Liver (tissue), 8 donors: ENCODE measurements at regions not wholly inside any gene's neighbourhood (a gene's known extent, or its start where the extent isn't known, plus 50 kb on each side); places are given as distances from the start of the nearest gene placed in this dataset.

Experiments used
- DNase-seq: peaks from one replicate; pipeline ENCODE4 v3.0.0-alpha.2; 2017; ENCODE audit warnings: low spot score
- H3K27ac ChIP-seq, 2 donors: one replicate each; pipeline ENCODE4 v1.7.0; 2013; ENCODE audit warnings: inconsistent platforms in 2 of 2, low read length in 2 of 2, control low read depth in 1 of 2, low read depth in 1 of 2, mild to moderate bottlenecking in 1 of 2
- H3K27me3 ChIP-seq, 4 donors: one replicate each; pipeline versions ENCODE4 v1.6.1 to v1.7.0; 2013; ENCODE audit warnings: low read length in 3 of 4, inconsistent platforms in 1 of 4, mild to moderate bottlenecking in 1 of 4, moderate library complexity in 1 of 4; ENCODE audit not compliant: control insufficient read depth in 4 of 4, insufficient read depth in 4 of 4
- H3K36me3 ChIP-seq, 4 donors: one replicate each; pipeline versions ENCODE4 v1.6.1 to v1.7.0; 2013; ENCODE audit warnings: low read length in 3 of 4, mild to moderate bottlenecking in 3 of 4, low read depth in 1 of 4, moderate library complexity in 1 of 4; ENCODE audit not compliant: control insufficient read depth in 4 of 4, insufficient read depth in 3 of 4
- H3K4me1 ChIP-seq, 4 donors: one replicate each; pipeline versions ENCODE4 v1.6.1 to v1.7.0; 2013; ENCODE audit warnings: low read length in 3 of 4, mild to moderate bottlenecking in 3 of 4, moderate library complexity in 1 of 4; ENCODE audit not compliant: control insufficient read depth in 4 of 4, insufficient read depth in 4 of 4
- H3K4me3 ChIP-seq, 3 donors: one replicate each; pipeline versions ENCODE4 v1.6.1 to v1.7.0; 2013; ENCODE audit warnings: low read length in 3 of 3, control low read depth in 1 of 3, low read depth in 1 of 3, mild to moderate bottlenecking in 1 of 3
- H3K9ac ChIP-seq, 2 donors: one replicate each; pipeline ENCODE4 v1.7.0; 2013; ENCODE audit warnings: low read length in 2 of 2, mild to moderate bottlenecking in 2 of 2, moderate library complexity in 2 of 2, control low read depth in 1 of 2, low read depth in 1 of 2
- H3K9me3 ChIP-seq, 4 donors: one replicate each; pipeline versions ENCODE4 v1.6.1 to v1.7.0; 2013; ENCODE audit warnings: low read length in 3 of 4; ENCODE audit not compliant: control insufficient read depth in 4 of 4
- EGR1 ChIP-seq, 2 donors: IDR thresholded peaks; 2 replicates each; pipeline ENCODE4 v1.6.1; 2016 to 2018; ENCODE audit warnings: antibody characterized with exemption in 2 of 2, low read depth in 2 of 2
- FOXA1 ChIP-seq: IDR thresholded peaks from 2 replicates; pipeline ENCODE4 v1.6.1; 2016; ENCODE audit warnings: antibody characterized with exemption
- FOXA2 ChIP-seq: IDR thresholded peaks from 2 replicates; pipeline ENCODE4 v1.6.1; 2016; ENCODE audit warnings: antibody characterized with exemption
- GABPA ChIP-seq, 2 donors: IDR thresholded peaks in 1 of 2; conservative IDR thresholded peaks in 1 of 2; 2 replicates each; pipeline ENCODE4 v1.6.1; 2016; ENCODE audit warnings: antibody characterized with exemption in 2 of 2, mild to moderate bottlenecking in 1 of 2, moderate library complexity in 1 of 2
- HNF4A ChIP-seq, 2 donors: conservative IDR thresholded peaks; 2 replicates each; pipeline ENCODE4 v1.6.1; 2016; ENCODE audit warnings: antibody characterized with exemption in 2 of 2, mild to moderate bottlenecking in 2 of 2
- HNF4G ChIP-seq: IDR thresholded peaks from 2 replicates; pipeline ENCODE4 v1.6.1; 2016; ENCODE audit warnings: antibody characterized with exemption
- JUND ChIP-seq, 2 donors: IDR thresholded peaks; 2 replicates each; pipeline ENCODE4 v1.6.1; 2016; ENCODE audit warnings: antibody characterized with exemption in 2 of 2
- NR2F2 ChIP-seq: IDR thresholded peaks from 2 replicates; pipeline ENCODE4 v1.6.1; 2016; ENCODE audit warnings: antibody characterized with exemption
- RAD21 ChIP-seq, 2 donors: IDR thresholded peaks; 2 replicates each; pipeline ENCODE4 v1.6.1; 2016; ENCODE audit warnings: antibody characterized with exemption in 2 of 2, mild to moderate bottlenecking in 2 of 2
- REST ChIP-seq: IDR thresholded peaks from 2 replicates; pipeline ENCODE4 v1.6.1; 2016; ENCODE audit warnings: antibody characterized with exemption, mild to moderate bottlenecking
- RXRA ChIP-seq, 2 donors: IDR thresholded peaks; 2 replicates each; pipeline ENCODE4 v1.6.1; 2017 to 2018; ENCODE audit warnings: antibody characterized with exemption in 2 of 2, mild to moderate bottlenecking in 1 of 2
- SP1 ChIP-seq: IDR thresholded peaks from 2 replicates; pipeline ENCODE4 v1.6.1; 2018; ENCODE audit warnings: antibody characterized with exemption, mild to moderate bottlenecking
- TAF1 ChIP-seq: conservative IDR thresholded peaks from 2 replicates; pipeline ENCODE4 v1.6.1; 2016; ENCODE audit warnings: antibody characterized with exemption, mild to moderate bottlenecking
- YY1 ChIP-seq: IDR thresholded peaks from 2 replicates; pipeline ENCODE4 v1.6.1; 2016; ENCODE audit warnings: antibody characterized with exemption, mild to moderate bottlenecking
- ZBTB33 ChIP-seq: IDR thresholded peaks from 2 replicates; pipeline ENCODE4 v1.6.1; 2016; ENCODE audit warnings: antibody characterized with exemption
- WGBS: extraction: QIAGEN DNeasy Blood & Tissue Kit; methylation state at CpG from one replicate; pipeline ENCODE4 v1.1.7; 2013; 5-methylcytosine and 5-hydroxymethylcytosine counted together
- TF ChIP-seq, protein P1 (sequence below): IDR thresholded peaks from 2 replicates; pipeline ENCODE4 v1.6.1; 2016; ENCODE audit warnings: antibody characterized with exemption
- TF ChIP-seq, protein P2 (sequence below): fragments of 150-350 bp; IDR thresholded peaks from 2 replicates; pipeline ENCODE4 v1.5.1; 2017; ENCODE audit warnings: improper control_type of control experiment, low read depth, low read length; ENCODE audit not compliant: missing input control
- TF ChIP-seq, protein P3 (sequence below): IDR thresholded peaks from 2 replicates; pipeline ENCODE4 v1.6.1; 2016; ENCODE audit warnings: antibody characterized with exemption
- donor health status: healthy.
- donor health status: healthy.
- donor health status: healthy.
- donor health status: healthy.
- donor health status: healthy.

DNA sequence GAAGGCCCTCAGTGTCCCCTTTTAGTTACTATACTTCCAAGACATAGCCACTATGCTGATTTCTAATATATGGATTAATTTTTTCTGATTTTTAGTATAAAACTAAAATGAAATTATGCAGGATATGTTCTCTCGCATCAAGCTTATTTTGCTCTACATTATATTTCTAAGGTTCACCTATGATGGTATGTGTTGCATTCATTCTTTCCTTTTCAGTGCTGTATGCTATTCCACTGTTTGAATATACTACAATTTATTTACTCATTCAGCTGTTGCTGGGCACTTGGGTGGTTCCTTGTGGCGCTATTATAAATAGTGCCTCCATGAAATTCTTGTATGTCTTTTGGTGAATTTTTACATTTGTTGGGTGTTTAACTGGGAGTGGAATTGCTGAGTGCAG, 230.3 kb downstream of the ATG4C start:
- no peak for DNase-seq
- H3K4me1 ChIP-seq = peaks cover 0 to 15% (median 8%) of the 10 kb centered on the region in 4 donors
- no peak for TF ChIP-seq RAD21 (IDR thresholded peaks at IDR 0.05)
- no peak for TF ChIP-seq TAF1
- TF ChIP-seq HNF4A (conservative IDR thresholded peaks at IDR 0.05) = no peak
- no peak for TF ChIP-seq ZBTB33
- TF ChIP-seq, protein P1, sequence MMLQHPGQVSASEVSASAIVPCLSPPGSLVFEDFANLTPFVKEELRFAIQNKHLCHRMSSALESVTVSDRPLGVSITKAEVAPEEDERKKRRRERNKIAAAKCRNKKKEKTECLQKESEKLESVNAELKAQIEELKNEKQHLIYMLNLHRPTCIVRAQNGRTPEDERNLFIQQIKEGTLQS = no peak
- TF ChIP-seq YY1 = no peak
- TF ChIP-seq SP1 = no peak
- TF ChIP-seq, protein P2, sequence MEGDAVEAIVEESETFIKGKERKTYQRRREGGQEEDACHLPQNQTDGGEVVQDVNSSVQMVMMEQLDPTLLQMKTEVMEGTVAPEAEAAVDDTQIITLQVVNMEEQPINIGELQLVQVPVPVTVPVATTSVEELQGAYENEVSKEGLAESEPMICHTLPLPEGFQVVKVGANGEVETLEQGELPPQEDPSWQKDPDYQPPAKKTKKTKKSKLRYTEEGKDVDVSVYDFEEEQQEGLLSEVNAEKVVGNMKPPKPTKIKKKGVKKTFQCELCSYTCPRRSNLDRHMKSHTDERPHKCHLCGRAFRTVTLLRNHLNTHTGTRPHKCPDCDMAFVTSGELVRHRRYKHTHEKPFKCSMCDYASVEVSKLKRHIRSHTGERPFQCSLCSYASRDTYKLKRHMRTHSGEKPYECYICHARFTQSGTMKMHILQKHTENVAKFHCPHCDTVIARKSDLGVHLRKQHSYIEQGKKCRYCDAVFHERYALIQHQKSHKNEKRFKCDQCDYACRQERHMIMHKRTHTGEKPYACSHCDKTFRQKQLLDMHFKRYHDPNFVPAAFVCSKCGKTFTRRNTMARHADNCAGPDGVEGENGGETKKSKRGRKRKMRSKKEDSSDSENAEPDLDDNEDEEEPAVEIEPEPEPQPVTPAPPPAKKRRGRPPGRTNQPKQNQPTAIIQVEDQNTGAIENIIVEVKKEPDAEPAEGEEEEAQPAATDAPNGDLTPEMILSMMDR = no peak
- no peak for TF ChIP-seq EGR1 (IDR thresholded peaks at IDR 0.05; ENCODE audit: low read depth in 2 of 2)
- TF ChIP-seq, protein P3, sequence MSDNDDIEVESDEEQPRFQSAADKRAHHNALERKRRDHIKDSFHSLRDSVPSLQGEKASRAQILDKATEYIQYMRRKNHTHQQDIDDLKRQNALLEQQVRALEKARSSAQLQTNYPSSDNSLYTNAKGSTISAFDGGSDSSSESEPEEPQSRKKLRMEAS = no peak
- no peak for TF ChIP-seq FOXA1
- TF ChIP-seq GABPA (IDR thresholded peaks at IDR 0.05 in 1 of 2, conservative IDR thresholded peaks at IDR 0.05 in 1 of 2) = no peak
- TF ChIP-seq FOXA2 = no peak
- no peak for TF ChIP-seq REST
- TF ChIP-seq RXRA (IDR thresholded peaks at IDR 0.05) = no peak
- no peak for TF ChIP-seq HNF4G
- no peak for TF ChIP-seq JUND (IDR thresholded peaks at IDR 0.05)
- no peak for TF ChIP-seq NR2F2
- no peaks in the 10 kb centered on the region for H3K36me3 ChIP-seq
- H3K27me3 ChIP-seq = no peaks in the 10 kb centered on the region
- H3K9ac ChIP-seq = no peak overlapping the region
- H3K4me3 ChIP-seq = no peak overlapping the region
- H3K9me3 ChIP-seq = peaks cover 0 to 2% (median 0%) of the 10 kb centered on the region in 4 donors
- 98% methylated on average over 2 of the region's 2 CpGs for WGBS
- no peak overlapping the region for H3K27ac ChIP-seq

DNA sequence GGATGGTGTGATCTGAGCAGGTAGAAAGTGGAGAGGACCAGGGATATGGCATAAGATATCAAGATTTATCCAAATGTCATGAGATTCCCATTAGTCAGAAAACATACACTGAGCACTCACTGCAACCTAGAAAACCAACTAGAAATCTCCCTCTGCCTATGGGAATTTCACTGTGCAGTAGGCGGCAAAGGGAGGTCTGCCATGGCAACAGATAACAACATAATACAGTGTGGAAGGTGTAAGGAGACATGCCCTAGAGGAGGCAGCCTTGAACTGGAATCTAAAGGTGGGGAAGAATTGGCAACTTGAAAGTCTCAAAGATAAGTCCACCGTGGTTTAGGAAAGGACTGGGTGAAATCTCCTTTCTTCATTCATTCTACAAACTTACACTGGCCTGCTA, 238.4 kb downstream of the ATG4C start:
- Histone ChIP-seq H3K9ac (no peak overlapping the region), H3K9me3 (no peaks in the 10 kb centered on the region), H3K27me3 (peaks cover 0 to 2% (median 0%) of the 10 kb centered on the region in 4 donors), H3K27ac (no peak overlapping the region), H3K4me1 (no peaks in the 10 kb centered on the region), H3K4me3 (no peak overlapping the region), H3K36me3 (no peaks in the 10 kb centered on the region)
- WGBS = 31% methylated on average over 2 of the region's 2 CpGs
- no peak for DNase-seq
- TF ChIP-seq FOXA2 (no peak), HNF4G (no peak), RXRA (IDR thresholded peaks at IDR 0.05) (no peak), ZBTB33 (no peak), SP1 (no peak), NR2F2 (no peak), YY1 (no peak), GABPA (IDR thresholded peaks at IDR 0.05 in 1 of 2, conservative IDR thresholded peaks at IDR 0.05 in 1 of 2) (no peak), JUND (IDR thresholded peaks at IDR 0.05) (no peak), EGR1 (IDR thresholded peaks at IDR 0.05; ENCODE audit: low read depth in 2 of 2) (no peak), HNF4A (conservative IDR thresholded peaks at IDR 0.05) (no peak), TAF1 (no peak), RAD21 (IDR thresholded peaks at IDR 0.05) (no peak)
- TF ChIP-seq, protein P2 = no peak
- TF ChIP-seq, protein P3 = no peak
- TF ChIP-seq, protein P1 = no peak
